ENCODE measurements at regions not wholly inside any gene's neighbourhood (a gene's known extent, or its start where the extent isn't known, plus 50 kb on each side); places are given as distances from the start of the nearest gene placed in this dataset.
"Not testable (repeated sequence)": the region's sequence is repeated elsewhere in the genome, so short reads cannot be mapped to it uniquely, and the experiment has no call there.

- not testable (repeated sequence) for TF ChIP-seq CTCF (IDR thresholded peaks at IDR 0.05 in 2 of 3, conservative IDR thresholded peaks at IDR 0.05 in 1 of 3; ENCODE audit: borderline replicate concordance in 1 of 3, insufficient read depth in 1 of 3, low read depth in 2 of 3, low read length in 2 of 3); POLR2A (IDR thresholded peaks at IDR 0.05; ENCODE audit: borderline replicate concordance, extremely low read depth, insufficient read depth, insufficient read length); EZH2phosphoT487 (IDR thresholded peaks at IDR 0.05; ENCODE audit: borderline replicate concordance); EZH2 (IDR thresholded peaks at IDR 0.05); TCF7L2 (IDR thresholded peaks at IDR 0.05; ENCODE audit: borderline replicate concordance, extremely low read depth, insufficient read depth, insufficient read length); REST (IDR thresholded peaks at IDR 0.05; ENCODE audit: low read depth)
- TF ChIP-seq, protein P1, sequence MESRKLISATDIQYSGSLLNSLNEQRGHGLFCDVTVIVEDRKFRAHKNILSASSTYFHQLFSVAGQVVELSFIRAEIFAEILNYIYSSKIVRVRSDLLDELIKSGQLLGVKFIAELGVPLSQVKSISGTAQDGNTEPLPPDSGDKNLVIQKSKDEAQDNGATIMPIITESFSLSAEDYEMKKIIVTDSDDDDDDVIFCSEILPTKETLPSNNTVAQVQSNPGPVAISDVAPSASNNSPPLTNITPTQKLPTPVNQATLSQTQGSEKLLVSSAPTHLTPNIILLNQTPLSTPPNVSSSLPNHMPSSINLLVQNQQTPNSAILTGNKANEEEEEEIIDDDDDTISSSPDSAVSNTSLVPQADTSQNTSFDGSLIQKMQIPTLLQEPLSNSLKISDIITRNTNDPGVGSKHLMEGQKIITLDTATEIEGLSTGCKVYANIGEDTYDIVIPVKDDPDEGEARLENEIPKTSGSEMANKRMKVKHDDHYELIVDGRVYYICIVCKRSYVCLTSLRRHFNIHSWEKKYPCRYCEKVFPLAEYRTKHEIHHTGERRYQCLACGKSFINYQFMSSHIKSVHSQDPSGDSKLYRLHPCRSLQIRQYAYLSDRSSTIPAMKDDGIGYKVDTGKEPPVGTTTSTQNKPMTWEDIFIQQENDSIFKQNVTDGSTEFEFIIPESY (IDR thresholded peaks at IDR 0.05; ENCODE audit: extremely low read depth, insufficient replicate concordance, low read length): not testable (repeated sequence)
- TF ChIP-seq, protein P2, sequence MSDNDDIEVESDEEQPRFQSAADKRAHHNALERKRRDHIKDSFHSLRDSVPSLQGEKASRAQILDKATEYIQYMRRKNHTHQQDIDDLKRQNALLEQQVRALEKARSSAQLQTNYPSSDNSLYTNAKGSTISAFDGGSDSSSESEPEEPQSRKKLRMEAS (IDR thresholded peaks at IDR 0.05): not testable (repeated sequence)
Observed at GRCh38 chrX:508821-509220, 121.8 kb upstream of the SHOX start.
